GM18861 (cell line): ENCODE measurements at regions not wholly inside any gene's neighbourhood (a gene's known extent, or its start where the extent isn't known, plus 50 kb on each side); places are given as distances from the start of the nearest gene placed in this dataset.
"Not testable (repeated sequence)": the region's sequence is repeated elsewhere in the genome, so short reads cannot be mapped to it uniquely, and the experiment has no call there.

ENCODE experiments used
- ATAC-seq: cut with Tn5 transposase; IDR thresholded peaks from one replicate; pipeline ENCODE4 v1.9.1; 2021; ENCODE audit not compliant: unreplicated experiment

GRCh38 chr5:175347931-175348330, 96.1 kb downstream of the DRD1 start:
- ATAC-seq, result no peak

DNA sequence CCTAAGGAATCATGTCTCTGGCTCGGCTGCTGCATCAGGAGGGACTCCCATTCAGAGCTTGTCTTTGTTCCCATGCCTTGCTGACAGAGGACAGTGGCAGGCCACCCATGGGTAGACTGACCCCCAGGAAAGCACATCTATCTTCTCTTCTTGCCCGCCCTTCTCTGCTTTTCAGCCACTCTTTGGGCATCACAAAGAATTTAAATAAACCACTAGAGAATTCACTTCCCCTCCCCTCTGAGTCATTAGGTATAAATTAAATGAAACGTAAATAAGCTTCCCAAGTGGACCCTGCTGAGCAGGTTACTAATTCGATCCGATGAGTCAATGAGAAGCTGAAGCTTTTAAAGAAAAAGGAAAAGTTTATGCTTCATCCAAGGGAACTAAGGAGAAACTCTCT, 97.0 kb downstream of the DRD1 start:
- no peak for ATAC-seq

GRCh38 chr5:175344331-175345195, 99.4 kb downstream of the DRD1 start:
- no peak for ATAC-seq

GRCh38 chr5:175343308-175343707, 100.7 kb downstream of the DRD1 start:
- ATAC-seq, result no peak

DNA sequence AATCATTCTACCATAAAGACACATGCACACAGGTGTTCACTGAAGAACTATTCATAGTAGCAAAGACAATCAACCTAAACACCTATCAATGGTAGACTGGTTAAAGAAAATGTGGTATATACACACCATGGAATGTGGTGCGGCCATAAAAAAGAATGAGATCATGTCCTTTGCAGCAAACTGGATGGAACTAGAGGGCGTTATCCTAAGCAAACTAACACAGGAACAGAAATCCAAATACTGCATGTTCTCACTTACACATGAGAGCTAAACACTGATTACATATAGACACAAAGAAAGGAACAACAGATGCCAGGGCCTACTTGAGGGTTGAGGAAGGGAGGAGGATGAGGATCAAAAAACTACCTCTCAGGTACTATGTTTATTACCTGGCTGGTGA, 103.8 kb downstream of the DRD1 start:
- ATAC-seq, result no peak

- ATAC-seq, result no peak
Observed at GRCh38 chr5:175337680-175338079, 106.3 kb downstream of the DRD1 start.

GRCh38 chr5:175336781-175337180, 107.2 kb downstream of the DRD1 start:
- no peak for ATAC-seq

GRCh38 chr5:175335691-175336090, 108.3 kb downstream of the DRD1 start:
- ATAC-seq, result no peak

- not testable (repeated sequence) for ATAC-seq
Observed at GRCh38 chr5:175331173-175332036, 112.6 kb downstream of the DRD1 start.

DNA sequence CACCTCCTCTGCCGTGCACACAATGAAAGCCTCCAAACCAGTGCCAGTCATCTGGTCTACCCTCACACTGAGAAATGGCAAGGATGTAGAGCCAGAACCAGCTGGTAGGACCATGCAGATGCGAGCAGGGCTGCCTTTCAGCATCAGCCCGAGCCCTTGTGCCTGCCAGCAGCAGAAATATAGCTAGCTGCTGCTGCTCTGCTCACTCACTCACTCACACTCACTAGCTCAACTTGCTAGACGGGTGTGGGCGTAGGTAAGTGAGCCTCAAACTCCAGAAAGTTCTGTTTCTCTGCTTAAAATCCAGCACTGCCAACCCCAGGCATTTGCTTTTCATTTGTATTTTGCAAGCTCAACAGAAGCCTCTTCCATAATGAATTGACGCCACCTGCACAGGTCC, 114.0 kb downstream of the DRD1 start:
- ATAC-seq, result no peak

GRCh38 chr5:175328687-175329086, 115.3 kb downstream of the DRD1 start:
- ATAC-seq, result no peak

DNA sequence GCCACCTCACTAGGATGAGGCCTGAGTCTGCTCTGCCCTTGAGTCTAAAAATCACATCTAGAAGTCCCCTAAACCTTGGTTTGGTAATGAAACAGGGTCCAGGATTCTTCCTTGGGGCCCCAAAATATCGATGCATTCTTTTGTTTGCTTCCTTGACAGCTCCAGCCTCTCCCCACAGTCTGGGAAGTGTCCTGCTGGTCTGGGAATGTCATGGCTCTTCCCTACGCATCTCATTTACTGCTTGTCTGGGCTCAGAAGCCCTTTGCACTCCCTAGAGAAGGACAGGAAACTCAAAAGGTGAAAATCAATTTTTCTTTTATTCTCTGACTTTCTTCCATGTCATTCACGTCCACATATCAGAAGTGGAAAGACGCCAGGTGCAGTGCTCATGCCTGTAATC, 115.8 kb downstream of the DRD1 start:
- no peak for ATAC-seq

DNA sequence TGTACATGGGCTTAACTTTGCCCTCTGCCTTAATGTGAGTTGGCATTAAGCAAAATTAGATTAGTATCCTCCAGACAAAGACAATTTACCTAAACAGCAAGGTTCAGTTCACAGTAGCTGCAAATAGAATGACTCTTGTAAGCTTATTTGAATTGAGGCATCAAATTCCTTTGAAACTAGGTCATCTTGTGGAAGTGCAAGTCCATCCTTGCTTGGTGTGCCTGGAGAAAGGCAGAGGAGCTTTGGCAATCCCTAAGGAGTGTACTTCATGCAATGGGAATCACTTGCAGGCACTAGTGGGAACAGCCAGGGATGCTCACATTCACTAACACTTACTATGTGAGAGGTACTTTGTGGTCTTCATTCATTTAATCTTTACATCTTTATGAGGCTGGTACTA, 118.3 kb downstream of the DRD1 start:
- ATAC-seq, result no peak

DNA sequence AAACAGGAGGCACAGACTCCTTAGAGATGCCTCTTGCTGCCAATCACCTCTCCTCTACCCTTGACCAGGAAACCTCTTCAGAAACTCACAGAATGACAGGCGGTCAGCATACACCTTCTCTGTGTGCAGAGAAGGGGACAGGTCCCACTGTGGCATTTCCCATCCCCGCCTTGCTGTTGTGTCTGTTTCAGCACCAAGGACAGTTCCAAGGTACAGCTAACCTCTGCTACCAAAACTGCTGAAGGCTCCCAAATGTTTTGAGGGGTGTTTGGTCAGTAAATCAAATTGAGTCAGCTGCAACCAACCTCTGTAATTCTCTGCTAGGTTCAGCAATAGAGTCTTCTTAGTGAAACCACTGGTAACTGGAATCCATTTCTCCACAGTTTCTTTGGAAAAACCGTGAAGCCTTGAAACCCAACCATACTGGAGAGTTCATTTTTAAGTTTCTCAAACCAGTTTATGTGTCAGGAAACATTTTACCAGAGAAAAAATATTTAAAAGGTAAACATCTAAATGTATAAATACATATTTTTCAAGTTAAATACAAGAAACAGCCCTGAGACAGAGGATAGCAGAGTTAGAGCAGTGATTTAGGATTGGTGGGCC, 122.0 kb downstream of the DRD1 start:
- ATAC-seq, result no peak

GRCh38 chr5:175319199-175319598, 124.8 kb downstream of the DRD1 start:
- ATAC-seq, result no peak

- no peak for ATAC-seq
Observed at GRCh38 chr5:175317872-175318271, 126.1 kb downstream of the DRD1 start.

DNA sequence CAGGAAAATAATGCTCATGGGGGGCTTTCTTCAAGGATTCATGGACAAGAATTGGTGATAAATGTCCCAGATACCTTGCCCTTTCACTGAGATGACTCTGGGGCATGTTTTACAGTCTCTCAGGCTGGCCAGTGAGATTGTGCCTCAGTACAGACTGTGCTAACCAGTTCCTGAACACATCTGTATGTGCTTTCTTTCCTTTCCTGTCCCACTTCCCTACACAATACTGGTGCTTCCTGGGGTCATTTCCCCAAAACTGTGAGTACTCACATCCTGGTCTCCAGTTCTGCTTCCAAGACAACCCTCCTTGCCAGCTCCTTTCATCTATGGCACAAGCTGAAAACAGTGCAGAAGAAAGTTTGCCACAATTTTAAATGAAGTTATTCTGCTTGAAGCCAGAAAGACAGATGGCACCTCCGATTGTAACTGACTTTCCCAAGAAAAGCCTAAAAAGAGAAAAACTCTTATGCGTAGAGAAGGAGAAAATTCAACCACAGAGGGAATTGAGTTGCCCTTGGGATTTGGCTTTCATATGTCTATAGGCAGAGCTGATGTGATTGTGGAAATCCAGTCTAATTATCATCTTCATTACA, 134.7 kb downstream of the DRD1 start:
- no peak for ATAC-seq

DNA sequence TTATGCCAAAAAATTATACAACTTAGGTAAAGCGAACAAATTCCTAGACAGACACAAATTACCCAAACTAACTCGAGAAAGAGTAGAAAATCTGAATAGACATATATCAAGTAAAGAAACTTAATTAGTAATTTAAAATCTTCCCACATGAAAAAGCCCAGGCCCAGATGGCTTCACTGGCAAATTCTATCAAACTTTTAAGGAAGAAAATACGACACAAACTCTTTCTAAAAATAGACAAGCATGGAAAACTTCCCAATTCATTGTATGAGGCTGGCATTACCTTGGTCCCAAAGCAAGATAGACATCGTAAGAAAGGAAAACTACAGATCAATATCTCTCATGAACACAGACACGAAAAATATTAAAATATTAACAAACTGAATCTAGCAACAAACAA, 135.3 kb downstream of the DRD1 start:
- ATAC-seq, result no peak

- ATAC-seq, result no peak
Observed at GRCh38 chr5:175306381-175306780, 137.6 kb downstream of the DRD1 start.

DNA sequence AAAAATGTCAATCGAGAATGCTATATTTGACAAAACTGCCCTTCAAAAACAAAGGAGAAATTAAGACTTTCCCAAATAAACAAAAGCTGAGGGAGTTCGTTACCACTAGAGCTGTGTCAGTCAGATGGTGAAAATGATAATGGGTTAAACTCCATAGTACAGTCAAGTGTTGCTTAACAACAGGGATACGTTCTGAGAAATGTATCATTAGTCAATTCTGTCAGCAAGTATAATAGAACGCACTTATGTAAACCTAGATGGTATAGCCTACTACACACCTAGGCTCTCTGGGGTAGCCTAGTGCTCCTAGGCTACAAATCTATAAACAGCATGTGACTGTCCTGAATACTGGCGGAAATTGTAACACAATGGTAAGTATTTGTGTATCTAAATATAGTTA, 138.7 kb downstream of the DRD1 start:
- no peak for ATAC-seq

GRCh38 chr5:175290379-175290778, 153.6 kb downstream of the DRD1 start:
- ATAC-seq, result no peak
